CD4-positive, alpha-beta T cell treated with Interleukin-12 subunit alpha and Interleukin-12 subunit beta, for 1 hour (primary cell): ENCODE measurements at regions not wholly inside any gene's neighbourhood (a gene's known extent, or its start where the extent isn't known, plus 50 kb on each side); places are given as distances from the start of the nearest gene placed in this dataset.

Experiments
- DNase-seq: peaks from one replicate; pipeline ENCODE4 v3.0.0-alpha.2; 2020

GRCh38 chr9:84592918-84593317, 76.6 kb upstream of the NTRK2 start:
- no peak for DNase-seq

- DNase-seq = no peak
These were observed 76.2 kb upstream of the NTRK2 start for GRCh38 chr9:84593352-84593751.

DNA sequence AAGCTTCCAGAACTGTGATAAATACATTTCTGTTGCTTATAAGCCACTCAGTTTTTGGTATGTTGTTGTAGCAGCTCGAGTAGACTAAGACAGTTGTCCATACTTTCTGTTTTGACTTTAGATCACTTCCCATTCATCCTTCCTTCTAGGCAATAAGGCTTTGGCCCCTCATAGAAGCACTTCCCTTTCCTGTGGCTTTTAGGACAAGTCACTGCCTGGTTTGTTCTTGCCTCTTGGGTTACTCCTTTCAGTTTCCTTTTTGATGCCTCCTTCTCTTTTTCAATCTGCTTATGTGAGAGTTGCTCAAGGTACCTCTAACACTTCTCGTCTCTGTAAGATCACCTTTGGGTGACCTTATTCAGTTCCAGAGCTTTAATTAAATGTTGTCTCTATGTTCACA, 72.4 kb upstream of the NTRK2 start:
- no peak for DNase-seq

- DNase-seq = no peak
These were observed 70.5 kb upstream of the NTRK2 start for GRCh38 chr9:84598921-84599636.

DNA sequence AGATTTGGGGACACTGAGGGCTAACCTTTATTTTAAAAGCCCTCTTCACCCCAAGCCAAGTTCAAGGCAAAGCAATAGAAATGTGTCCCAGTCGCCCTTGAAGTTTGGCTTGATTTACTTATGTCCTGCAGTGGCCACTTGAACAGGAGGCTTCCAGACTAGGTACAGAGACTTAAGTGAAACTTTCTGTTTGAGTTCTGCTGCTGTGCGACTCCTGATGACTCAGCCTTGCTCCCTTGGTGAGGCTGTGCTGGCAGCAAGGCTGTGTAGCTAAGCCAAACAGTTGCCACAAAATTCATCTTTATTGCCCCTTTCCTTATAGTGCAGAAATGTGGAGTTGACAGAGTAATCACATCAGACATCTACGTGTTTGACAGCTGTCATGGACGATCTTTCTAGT, 68.8 kb upstream of the NTRK2 start:
- no peak for DNase-seq

DNA sequence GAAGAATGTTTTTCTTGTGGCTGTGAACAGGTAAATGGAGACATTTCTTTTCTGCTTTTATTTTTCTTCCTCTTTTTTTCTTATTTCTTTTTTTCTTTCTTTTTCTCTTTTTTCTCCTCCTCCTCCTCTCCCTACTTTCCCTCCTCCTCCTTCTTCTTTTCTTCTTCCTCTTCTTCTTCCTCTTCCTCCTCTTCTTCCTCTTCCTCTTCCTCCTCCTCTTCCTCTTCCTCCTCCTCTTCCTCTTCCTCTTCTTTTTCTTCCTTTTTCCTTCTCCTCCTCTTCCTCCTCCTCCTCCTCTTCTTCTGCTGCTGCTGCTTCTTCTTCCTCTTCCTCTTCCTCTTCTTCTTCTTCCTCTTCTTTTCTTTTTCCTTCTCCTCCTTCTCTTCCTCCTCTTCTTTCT, 65.3 kb upstream of the NTRK2 start:
- DNase-seq = no peak

DNA sequence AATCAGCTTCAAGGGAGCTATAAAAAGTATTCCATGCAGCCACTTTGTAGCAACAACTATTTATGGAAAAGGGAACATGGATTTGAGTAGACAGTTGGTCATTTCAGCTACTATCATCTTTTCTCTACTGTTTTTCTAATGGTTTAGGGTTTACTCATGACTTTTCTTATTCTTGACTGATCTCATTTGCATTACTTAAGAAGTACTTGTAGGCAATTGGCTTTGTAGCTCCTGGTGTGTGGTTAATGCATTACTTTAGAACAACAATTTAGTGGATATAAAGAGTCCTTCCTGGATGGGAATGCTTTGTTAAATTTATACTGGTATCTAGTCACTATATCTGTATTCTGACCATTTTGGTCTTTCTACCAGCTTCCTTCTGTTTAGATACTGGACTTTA, 59.8 kb upstream of the NTRK2 start:
- no peak for DNase-seq

- DNase-seq = no peak
These were observed 56.1 kb upstream of the NTRK2 start for GRCh38 chr9:84613431-84613830.

DNA sequence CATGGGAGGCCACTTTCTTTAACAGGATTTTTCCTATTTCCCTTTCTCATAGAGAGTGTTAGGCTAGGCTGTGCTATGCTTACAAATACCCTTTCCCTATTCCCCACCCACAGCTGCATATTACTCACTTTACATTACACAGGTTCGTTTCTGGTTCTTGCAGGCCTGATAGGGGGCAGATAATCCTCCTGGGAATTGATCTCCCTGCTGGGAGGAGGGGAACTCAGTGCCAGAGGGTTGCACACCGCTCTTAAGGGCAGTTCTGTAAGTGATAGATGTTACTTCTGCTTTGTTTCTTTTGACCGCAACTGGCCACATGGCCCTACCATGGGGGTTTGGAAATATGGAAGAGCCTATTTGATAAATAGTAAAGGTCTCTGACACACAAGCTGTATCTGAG, 54.0 kb upstream of the NTRK2 start:
- no peak for DNase-seq

DNA sequence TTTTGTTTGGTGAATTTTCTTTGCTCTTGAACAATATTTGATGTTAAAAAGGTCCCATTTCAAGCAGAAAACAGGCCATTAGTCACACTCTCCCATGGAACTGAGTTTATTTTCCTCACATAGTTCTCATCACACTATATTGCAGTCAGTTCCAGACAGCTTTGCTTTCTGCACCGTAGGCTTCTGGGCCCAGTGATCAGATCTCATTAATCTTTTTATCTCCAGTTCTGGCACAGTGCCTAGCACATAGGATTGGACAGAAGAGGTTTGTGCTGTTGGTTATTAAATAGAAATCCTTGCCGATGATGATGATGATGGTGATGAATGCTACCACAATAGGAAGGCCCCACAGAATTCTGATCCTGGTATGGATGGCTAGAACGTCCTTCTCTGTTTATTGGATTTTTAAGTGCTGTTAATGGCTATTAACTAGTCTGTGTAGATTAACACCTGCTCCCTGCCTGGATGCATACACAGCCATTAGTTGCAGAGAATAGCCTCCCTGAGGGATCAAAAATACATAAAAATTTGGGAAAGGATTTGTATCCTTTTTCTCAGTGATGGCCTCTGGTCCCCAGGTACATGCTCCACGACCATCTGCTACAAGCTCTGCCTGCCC, 52.0 kb upstream of the NTRK2 start:
- no peak for DNase-seq
